SU-DHL-6 (cell line): ENCODE measurements at regions not wholly inside any gene's neighbourhood (a gene's known extent, or its start where the extent isn't known, plus 50 kb on each side); places are given as distances from the start of the nearest gene placed in this dataset.

Experiments
- EZH2phosphoT487 ChIP-seq: fragments of 200-600 bp; sonication (generic), shearing (Covaris generic); conservative IDR thresholded peaks from 2 replicates; pipeline ENCODE4 v1.6.1; 2018; ENCODE audit warnings: mild to moderate bottlenecking, antibody characterized with exemption, low read length, moderate library complexity, mixed read lengths
- TF ChIP-seq, protein P1 (sequence below): fragments of 200-600 bp; sonication (generic); IDR thresholded peaks from one replicate; pipeline ENCODE4 v1.5.1; 2017; ENCODE audit warnings: antibody characterized with exemption, mild to moderate bottlenecking, low read length, moderate library complexity; ENCODE audit not compliant: insufficient read depth, poor library complexity, severe bottlenecking

DNA sequence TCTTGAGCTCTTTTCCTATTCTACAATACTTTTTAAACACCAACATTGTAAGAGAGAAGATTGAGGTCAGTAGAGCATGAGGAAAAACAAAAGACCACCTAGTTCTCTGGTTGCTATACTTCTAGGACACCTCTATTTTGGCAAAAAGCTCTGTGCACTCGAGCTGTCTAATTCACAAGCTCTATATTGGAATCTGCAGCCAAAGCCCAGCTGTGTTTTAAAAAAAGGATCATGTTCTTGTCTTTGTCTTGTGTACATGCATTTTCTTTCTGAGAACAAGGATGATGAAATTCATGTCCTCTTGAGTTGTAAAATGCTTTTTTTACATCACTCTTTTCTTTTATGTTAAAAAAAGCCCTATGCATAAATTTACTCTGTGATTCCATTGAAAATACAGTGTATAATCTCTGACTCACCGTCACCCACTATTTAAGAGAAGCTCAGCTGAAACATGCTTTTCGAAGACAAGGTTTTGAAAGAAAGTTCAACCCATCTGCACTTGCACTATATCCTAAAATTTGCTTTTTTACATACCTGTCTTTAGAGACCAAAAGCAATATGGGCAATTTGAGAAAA is 215.5 kb upstream of the VSTM2A start:
- TF ChIP-seq, protein P1, sequence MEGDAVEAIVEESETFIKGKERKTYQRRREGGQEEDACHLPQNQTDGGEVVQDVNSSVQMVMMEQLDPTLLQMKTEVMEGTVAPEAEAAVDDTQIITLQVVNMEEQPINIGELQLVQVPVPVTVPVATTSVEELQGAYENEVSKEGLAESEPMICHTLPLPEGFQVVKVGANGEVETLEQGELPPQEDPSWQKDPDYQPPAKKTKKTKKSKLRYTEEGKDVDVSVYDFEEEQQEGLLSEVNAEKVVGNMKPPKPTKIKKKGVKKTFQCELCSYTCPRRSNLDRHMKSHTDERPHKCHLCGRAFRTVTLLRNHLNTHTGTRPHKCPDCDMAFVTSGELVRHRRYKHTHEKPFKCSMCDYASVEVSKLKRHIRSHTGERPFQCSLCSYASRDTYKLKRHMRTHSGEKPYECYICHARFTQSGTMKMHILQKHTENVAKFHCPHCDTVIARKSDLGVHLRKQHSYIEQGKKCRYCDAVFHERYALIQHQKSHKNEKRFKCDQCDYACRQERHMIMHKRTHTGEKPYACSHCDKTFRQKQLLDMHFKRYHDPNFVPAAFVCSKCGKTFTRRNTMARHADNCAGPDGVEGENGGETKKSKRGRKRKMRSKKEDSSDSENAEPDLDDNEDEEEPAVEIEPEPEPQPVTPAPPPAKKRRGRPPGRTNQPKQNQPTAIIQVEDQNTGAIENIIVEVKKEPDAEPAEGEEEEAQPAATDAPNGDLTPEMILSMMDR, result no peak
- no peak for TF ChIP-seq EZH2phosphoT487
